ENCODE measurements at regions not wholly inside any gene's neighbourhood (a gene's known extent, or its start where the extent isn't known, plus 50 kb on each side); places are given as distances from the start of the nearest gene placed in this dataset.

DNA sequence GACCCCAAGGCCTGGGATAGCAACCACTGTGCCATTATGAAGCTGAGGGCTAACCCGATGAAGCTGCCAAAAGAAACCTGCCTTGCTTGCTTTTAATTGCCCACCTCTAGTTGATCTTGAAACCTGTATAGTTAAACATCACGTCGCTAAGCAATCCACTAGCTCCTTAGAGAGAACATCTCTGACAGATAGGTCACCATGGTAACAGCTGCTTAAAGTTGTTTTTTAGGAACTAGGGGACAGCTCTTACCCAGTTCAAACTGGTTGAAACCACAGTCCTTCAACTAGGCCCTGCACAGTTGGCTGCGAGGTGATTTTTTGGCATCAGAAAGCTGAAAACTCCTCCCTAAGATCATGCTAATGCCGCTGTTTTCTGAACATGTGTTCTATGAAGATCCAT is 135.7 kb downstream of the EBLN2 start:
- TF ChIP-seq, protein P1, sequence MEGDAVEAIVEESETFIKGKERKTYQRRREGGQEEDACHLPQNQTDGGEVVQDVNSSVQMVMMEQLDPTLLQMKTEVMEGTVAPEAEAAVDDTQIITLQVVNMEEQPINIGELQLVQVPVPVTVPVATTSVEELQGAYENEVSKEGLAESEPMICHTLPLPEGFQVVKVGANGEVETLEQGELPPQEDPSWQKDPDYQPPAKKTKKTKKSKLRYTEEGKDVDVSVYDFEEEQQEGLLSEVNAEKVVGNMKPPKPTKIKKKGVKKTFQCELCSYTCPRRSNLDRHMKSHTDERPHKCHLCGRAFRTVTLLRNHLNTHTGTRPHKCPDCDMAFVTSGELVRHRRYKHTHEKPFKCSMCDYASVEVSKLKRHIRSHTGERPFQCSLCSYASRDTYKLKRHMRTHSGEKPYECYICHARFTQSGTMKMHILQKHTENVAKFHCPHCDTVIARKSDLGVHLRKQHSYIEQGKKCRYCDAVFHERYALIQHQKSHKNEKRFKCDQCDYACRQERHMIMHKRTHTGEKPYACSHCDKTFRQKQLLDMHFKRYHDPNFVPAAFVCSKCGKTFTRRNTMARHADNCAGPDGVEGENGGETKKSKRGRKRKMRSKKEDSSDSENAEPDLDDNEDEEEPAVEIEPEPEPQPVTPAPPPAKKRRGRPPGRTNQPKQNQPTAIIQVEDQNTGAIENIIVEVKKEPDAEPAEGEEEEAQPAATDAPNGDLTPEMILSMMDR (IDR thresholded peaks at IDR 0.05), result no peak
- no peak for TF ChIP-seq POLR2A (IDR thresholded peaks at IDR 0.05; ENCODE audit: low read depth)
- TF ChIP-seq EP300 (IDR thresholded peaks at IDR 0.05), result no peak
- TF ChIP-seq POLR2AphosphoS5 (IDR thresholded peaks at IDR 0.05), result no peak
